Stimulated activated effector memory CD8-positive, alpha-beta T cell treated with anti-CD3 and anti-CD28 coated beads, Interleukin-12 subunit alpha, Interleukin-12 subunit beta, amount 100 ng/mL, for 72 hours (primary cell): ENCODE measurements at regions not wholly inside any gene's neighbourhood (a gene's known extent, or its start where the extent isn't known, plus 50 kb on each side); places are given as distances from the start of the nearest gene placed in this dataset.

Experiments used
- ATAC-seq: fragments of 150-1000 bp; cut with Tn5 transposase; 2 replicates; pipeline ENCODE4 v1.10.0; 2021
- DNase-seq, 2 donors: peaks; one replicate each; pipeline ENCODE4 v3.0.0; 2021 to 2022; ENCODE audit warnings: low spot score in 2 of 2
- H3K27ac Mint-ChIP-seq: one replicate; pipeline ENCODE4 v1.8.0; 2022; ENCODE audit warnings: mild to moderate bottlenecking, mixed read lengths
- H3K36me3 Mint-ChIP-seq: one replicate; pipeline ENCODE4 v1.8.0; 2022; ENCODE audit warnings: mild to moderate bottlenecking, mixed read lengths
- H3K4me1 Mint-ChIP-seq: one replicate; pipeline ENCODE4 v1.8.0; 2022; ENCODE audit warnings: mixed read lengths
- H3K4me3 Mint-ChIP-seq: one replicate; pipeline ENCODE4 v1.8.0; 2022; ENCODE audit warnings: mild to moderate bottlenecking, mixed read lengths
- H3K9me3 Mint-ChIP-seq: one replicate; pipeline ENCODE4 v1.8.0; 2022; ENCODE audit warnings: mixed read lengths

- no peak for ATAC-seq
- no peak overlapping the region for H3K27ac Mint-ChIP-seq
Observed at GRCh38 chr2:188762151-188762550, 212.0 kb upstream of the COL3A1 start.

GRCh38 chr2:188765522-188766470 is 208.4 kb upstream of the COL3A1 start:
- no peak overlapping the region for H3K4me3 Mint-ChIP-seq
- peaks cover 3% of the 10 kb centered on the region for H3K9me3 Mint-ChIP-seq

More at GRCh38 chr2:188762151-188762550, 212.0 kb upstream of the COL3A1 start:
- H3K4me3 Mint-ChIP-seq, result no peak overlapping the region
- no peaks in the 10 kb centered on the region for H3K36me3 Mint-ChIP-seq
- DNase-seq, result no peak
- H3K4me1 Mint-ChIP-seq, result no peaks in the 10 kb centered on the region
- H3K9me3 Mint-ChIP-seq, result peaks cover 11% of the 10 kb centered on the region

GRCh38 chr2:188766471-188766856 is 207.7 kb upstream of the COL3A1 start:
- H3K4me1 Mint-ChIP-seq, result no peaks in the 10 kb centered on the region
- no peak overlapping the region for H3K27ac Mint-ChIP-seq
- peaks cover 3% of the 10 kb centered on the region for H3K9me3 Mint-ChIP-seq
- H3K36me3 Mint-ChIP-seq, result no peaks in the 10 kb centered on the region
- DNase-seq (no peak), ATAC-seq (no peak)
- no peak overlapping the region for H3K4me3 Mint-ChIP-seq

More at GRCh38 chr2:188765522-188766470, 208.4 kb upstream of the COL3A1 start:
- no peak for ATAC-seq
- H3K36me3 Mint-ChIP-seq, result no peaks in the 10 kb centered on the region
- DNase-seq, result no peak
- no peak overlapping the region for H3K27ac Mint-ChIP-seq
- H3K4me1 Mint-ChIP-seq, result no peaks in the 10 kb centered on the region

GRCh38 chr2:188767176-188767575 is 207.0 kb upstream of the COL3A1 start:
- Mint-ChIP-seq H3K27ac (no peak overlapping the region), H3K4me1 (no peaks in the 10 kb centered on the region), H3K36me3 (no peaks in the 10 kb centered on the region), H3K4me3 (no peak overlapping the region), H3K9me3 (peaks cover 5% of the 10 kb centered on the region)
- DNase-seq, result no peak
- ATAC-seq, result no peak

GRCh38 chr2:188770296-188770695 is 203.9 kb upstream of the COL3A1 start:
- no peak overlapping the region for H3K27ac Mint-ChIP-seq
- no peak for DNase-seq
- no peak overlapping the region for H3K4me3 Mint-ChIP-seq
- no peaks in the 10 kb centered on the region for H3K36me3 Mint-ChIP-seq
- no peaks in the 10 kb centered on the region for H3K4me1 Mint-ChIP-seq
- no peak for ATAC-seq
- H3K9me3 Mint-ChIP-seq, result peaks cover 10% of the 10 kb centered on the region

- no peak overlapping the region for H3K27ac Mint-ChIP-seq
- no peaks in the 10 kb centered on the region for H3K36me3 Mint-ChIP-seq
- DNase-seq, result no peak
- no peak overlapping the region for H3K4me3 Mint-ChIP-seq
- ATAC-seq, result no peak
- H3K9me3 Mint-ChIP-seq, result peaks cover 11% of the 10 kb centered on the region
- H3K4me1 Mint-ChIP-seq, result no peaks in the 10 kb centered on the region
Observed at GRCh38 chr2:188773075-188773474, 201.1 kb upstream of the COL3A1 start.

GRCh38 chr2:188776634-188777033 is 197.5 kb upstream of the COL3A1 start:
- no peak for DNase-seq
- Mint-ChIP-seq H3K4me3 (no peak overlapping the region), H3K9me3 (peaks cover 16% of the 10 kb centered on the region), H3K27ac (no peak overlapping the region), H3K4me1 (no peaks in the 10 kb centered on the region), H3K36me3 (no peaks in the 10 kb centered on the region)
- no peak for ATAC-seq

- DNase-seq (no peak), ATAC-seq (no peak)
- H3K4me3 Mint-ChIP-seq, result no peak overlapping the region
- H3K4me1 Mint-ChIP-seq, result no peaks in the 10 kb centered on the region
- no peak overlapping the region for H3K27ac Mint-ChIP-seq
- H3K36me3 Mint-ChIP-seq, result no peaks in the 10 kb centered on the region
- H3K9me3 Mint-ChIP-seq, result peaks cover 13% of the 10 kb centered on the region
Observed at GRCh38 chr2:188784269-188784762, 189.9 kb upstream of the COL3A1 start.

GRCh38 chr2:188785061-188785460 is 189.1 kb upstream of the COL3A1 start:
- DNase-seq (no peak), ATAC-seq (no peak)
- no peak overlapping the region for H3K4me3 Mint-ChIP-seq
- H3K27ac Mint-ChIP-seq, result no peak overlapping the region
- no peaks in the 10 kb centered on the region for H3K4me1 Mint-ChIP-seq
- no peaks in the 10 kb centered on the region for H3K36me3 Mint-ChIP-seq
- H3K9me3 Mint-ChIP-seq, result peaks cover 13% of the 10 kb centered on the region

GRCh38 chr2:188785490-188785889 is 188.7 kb upstream of the COL3A1 start:
- Mint-ChIP-seq H3K9me3 (peaks cover 13% of the 10 kb centered on the region), H3K4me3 (no peak overlapping the region), H3K4me1 (no peaks in the 10 kb centered on the region), H3K36me3 (no peaks in the 10 kb centered on the region), H3K27ac (no peak overlapping the region)
- DNase-seq (no peak), ATAC-seq (no peak)

- Mint-ChIP-seq H3K4me3 (no peak overlapping the region), H3K9me3 (peaks cover 8% of the 10 kb centered on the region), H3K4me1 (no peaks in the 10 kb centered on the region), H3K36me3 (no peaks in the 10 kb centered on the region), H3K27ac (no peak overlapping the region)
- DNase-seq (no peak), ATAC-seq (no peak)
Observed at GRCh38 chr2:188786368-188786841, 187.8 kb upstream of the COL3A1 start.

GRCh38 chr2:188787021-188787657 is 187.0 kb upstream of the COL3A1 start:
- H3K27ac Mint-ChIP-seq, result no peak overlapping the region
- H3K9me3 Mint-ChIP-seq, result peaks cover 5% of the 10 kb centered on the region
- H3K36me3 Mint-ChIP-seq, result no peaks in the 10 kb centered on the region
- ATAC-seq (no peak), DNase-seq (no peak)
- no peaks in the 10 kb centered on the region for H3K4me1 Mint-ChIP-seq
- H3K4me3 Mint-ChIP-seq, result no peak overlapping the region

GRCh38 chr2:188787658-188788240 is 186.4 kb upstream of the COL3A1 start:
- no peaks in the 10 kb centered on the region for H3K36me3 Mint-ChIP-seq
- ATAC-seq (no peak), DNase-seq (no peak)
- no peak overlapping the region for H3K4me3 Mint-ChIP-seq
- H3K27ac Mint-ChIP-seq, result no peak overlapping the region
- peaks cover 5% of the 10 kb centered on the region for H3K9me3 Mint-ChIP-seq
- H3K4me1 Mint-ChIP-seq, result no peaks in the 10 kb centered on the region

- DNase-seq, result no peak
- no peaks in the 10 kb centered on the region for H3K36me3 Mint-ChIP-seq
- no peak overlapping the region for H3K4me3 Mint-ChIP-seq
- H3K27ac Mint-ChIP-seq, result no peak overlapping the region
- H3K4me1 Mint-ChIP-seq, result no peaks in the 10 kb centered on the region
- ATAC-seq, result no peak
- peaks cover 5% of the 10 kb centered on the region for H3K9me3 Mint-ChIP-seq
Observed at GRCh38 chr2:188788621-188789020, 185.6 kb upstream of the COL3A1 start.

- DNase-seq (no peak), ATAC-seq (no peak)
- Mint-ChIP-seq H3K4me1 (no peaks in the 10 kb centered on the region), H3K36me3 (no peaks in the 10 kb centered on the region), H3K4me3 (no peak overlapping the region), H3K27ac (no peak overlapping the region), H3K9me3 (peaks cover 5% of the 10 kb centered on the region)
Observed at GRCh38 chr2:188789951-188790350, 184.2 kb upstream of the COL3A1 start.
